WTC11 (cell line): ENCODE measurements at regions not wholly inside any gene's neighbourhood (a gene's known extent, or its start where the extent isn't known, plus 50 kb on each side); places are given as distances from the start of the nearest gene placed in this dataset.

Experiments used
- ATAC-seq: fragments of 200-7000 bp; cut with Tn5 transposase; 2 replicates; pipeline ENCODE4 v1.10.0; 2021; ENCODE audit warnings: mild to moderate bottlenecking, moderate library complexity
- CTCF ChIA-PET: fragments of 300-600 bp; sonication (Branson Sonifier 250); formaldehyde crosslinking; loops from one replicate; lab custom pipeline; 2021; ENCODE audit warnings: antibody characterized with exemption; lab: Charles Lee
- POLR2A ChIA-PET: fragments of 350-600 bp; sonication (Branson Sonifier 250); formaldehyde crosslinking; loops from one replicate; lab custom pipeline; 2021; ENCODE audit warnings: antibody characterized with exemption; lab: Charles Lee
- DNase-seq: peaks from one replicate; pipeline ENCODE4 v3.0.0; 2021; ENCODE audit warnings: low spot score
- H3K27ac Mint-ChIP-seq: 2 replicates; pipeline ENCODE4 v1.8.0; 2021; ENCODE audit warnings: mixed read lengths
- H3K27me3 Mint-ChIP-seq: 2 replicates; pipeline ENCODE4 v1.8.0; 2021; ENCODE audit warnings: low read depth, mild to moderate bottlenecking, moderate library complexity, mixed read lengths
- H3K36me3 Mint-ChIP-seq: 2 replicates; pipeline ENCODE4 v1.8.0; 2021; ENCODE audit warnings: mixed read lengths
- H3K4me1 Mint-ChIP-seq: 2 replicates; pipeline ENCODE4 v1.8.0; 2022; ENCODE audit warnings: mixed read lengths
- H3K4me3 Mint-ChIP-seq: 2 replicates; pipeline ENCODE4 v1.8.0; 2021; ENCODE audit warnings: mild to moderate bottlenecking, moderate library complexity, mixed read lengths
- H3K9me3 Mint-ChIP-seq: 2 replicates; pipeline ENCODE4 v1.8.0; 2021; ENCODE audit warnings: mixed read lengths
- AR ChIP-seq: fragments of 250-450 bp; sonication (Bioruptor Pico); IDR thresholded peaks from 2 replicates; pipeline ENCODE4 v1.9.0; 2021; ENCODE audit warnings: mild to moderate bottlenecking
- CREM ChIP-seq: sonication (generic); formaldehyde crosslinking; IDR thresholded peaks from 2 replicates; pipeline ENCODE4 v1.8.1; 2022; ENCODE audit warnings: mild to moderate bottlenecking, missing genetic modification reagents, moderate library complexity
- ELF4 ChIP-seq: sonication (generic); formaldehyde crosslinking; IDR thresholded peaks from 2 replicates; pipeline ENCODE4 v1.8.1; 2022; ENCODE audit warnings: low read depth, mild to moderate bottlenecking, moderate library complexity, missing genetic modification reagents
- FOXP4 ChIP-seq: sonication (generic); formaldehyde crosslinking; IDR thresholded peaks from 2 replicates; pipeline ENCODE4 v1.8.0; 2022; ENCODE audit warnings: mild to moderate bottlenecking, missing genetic modification reagents
- GRHL2 ChIP-seq: fragments of 250-450 bp; sonication (Bioruptor Pico); IDR thresholded peaks from 2 replicates; pipeline ENCODE4 v1.8.0; 2022; ENCODE audit warnings: mild to moderate bottlenecking, moderate library complexity; ENCODE audit not compliant: insufficient replicate concordance, severe bottlenecking
- HMGXB4 ChIP-seq: sonication (generic); formaldehyde crosslinking; IDR thresholded peaks from 2 replicates; pipeline ENCODE4 v1.8.1; 2023; ENCODE audit warnings: mild to moderate bottlenecking, moderate library complexity, missing genetic modification reagents
- KAT7 ChIP-seq: sonication (generic); formaldehyde crosslinking; IDR thresholded peaks from 2 replicates; pipeline ENCODE4 v1.8.1; 2023; ENCODE audit warnings: missing genetic modification reagents, mild to moderate bottlenecking, borderline replicate concordance
- NFE2L1 ChIP-seq: sonication (generic); formaldehyde crosslinking; IDR thresholded peaks from 2 replicates; pipeline ENCODE4 v1.8.1; 2023; ENCODE audit warnings: missing genetic modification reagents
- NR2C2 ChIP-seq: sonication (generic); formaldehyde crosslinking; IDR thresholded peaks from 2 replicates; pipeline ENCODE4 v1.8.0; 2022; ENCODE audit warnings: mild to moderate bottlenecking, missing genetic modification reagents
- NR3C1 ChIP-seq: sonication (generic); formaldehyde crosslinking; conservative IDR thresholded peaks from 2 replicates; pipeline ENCODE4 v1.8.1; 2023; ENCODE audit warnings: low read depth, mild to moderate bottlenecking, missing genetic modification reagents
- SP1 ChIP-seq: sonication (generic); formaldehyde crosslinking; conservative IDR thresholded peaks from 2 replicates; pipeline ENCODE4 v1.8.1; 2022; ENCODE audit warnings: missing genetic modification reagents
- STAT6 ChIP-seq: sonication (generic); formaldehyde crosslinking; conservative IDR thresholded peaks from 2 replicates; pipeline ENCODE4 v1.8.1; 2023; ENCODE audit warnings: mild to moderate bottlenecking, low read depth, missing genetic modification reagents, moderate library complexity
- ZBTB21 ChIP-seq: sonication (generic); formaldehyde crosslinking; IDR thresholded peaks from 2 replicates; pipeline ENCODE4 v1.8.1; 2023; ENCODE audit warnings: mild to moderate bottlenecking, missing genetic modification reagents, borderline replicate concordance
- ZBTB43 ChIP-seq: sonication (generic); formaldehyde crosslinking; IDR thresholded peaks from 2 replicates; pipeline ENCODE4 v1.8.1; 2023; ENCODE audit warnings: mild to moderate bottlenecking, missing genetic modification reagents
- ZNF121 ChIP-seq: sonication (generic); formaldehyde crosslinking; IDR thresholded peaks from 2 replicates; pipeline ENCODE4 v1.8.0; 2023; ENCODE audit warnings: missing genetic modification reagents
- ZNF138 ChIP-seq: sonication (generic); formaldehyde crosslinking; conservative IDR thresholded peaks from 2 replicates; pipeline ENCODE4 v1.8.1; 2022; ENCODE audit warnings: mild to moderate bottlenecking, moderate library complexity, missing genetic modification reagents
- ZNF532 ChIP-seq: fragments of 250-450 bp; sonication (Bioruptor Pico); IDR thresholded peaks from 2 replicates; pipeline ENCODE4 v1.9.0; 2021; ENCODE audit warnings: mild to moderate bottlenecking, borderline replicate concordance
- ZNF671 ChIP-seq: fragments of 250-450 bp; sonication (Bioruptor Pico); IDR thresholded peaks from 2 replicates; pipeline ENCODE4 v1.8.0; 2021; ENCODE audit warnings: mild to moderate bottlenecking

GRCh38 chr2:7681881-7682461, 764.8 kb downstream of the RNF144A start (continued):
- TF ChIP-seq AR (CRISPR knock-in tag), result no peak
- TF ChIP-seq SP1, result no peak
- TF ChIP-seq ZNF671 (CRISPR knock-in tag), result no peak
- TF ChIP-seq GRHL2, result no peak
- no peak for TF ChIP-seq FOXP4
- no peak for TF ChIP-seq KAT7
- no peak for TF ChIP-seq NR3C1 (CRISPR knock-in tag)
- no peak for TF ChIP-seq NR2C2 (CRISPR knock-in tag)
- TF ChIP-seq NFE2L1 (CRISPR knock-in tag), result no peak
- TF ChIP-seq ZNF121, result no peak
- TF ChIP-seq ZBTB21 (CRISPR knock-in tag), result no peak
- TF ChIP-seq, all 79 proteins: peak for 0

- ChIA-PET CTCF (no interaction called here), POLR2A (no interaction called here)
- Mint-ChIP-seq H3K4me3 (no peak overlapping the region), H3K27ac (no peak overlapping the region), H3K36me3 (no peaks in the 10 kb centered on the region; the same call in 1 of the 2 replicates), H3K27me3 (peaks cover 4% of the 10 kb centered on the region; the same call in 1 of the 2 replicates), H3K9me3 (peaks cover 18% of the 10 kb centered on the region), H3K4me1 (peaks cover 18% of the 10 kb centered on the region)
- DNase-seq, result no peak
- ATAC-seq, result no peak
- TF ChIP-seq AR (CRISPR knock-in tag), result no peak
- TF ChIP-seq CREM (CRISPR knock-in tag), result no peak
- TF ChIP-seq STAT6 (CRISPR knock-in tag), result no peak
- TF ChIP-seq ZNF121, result no peak
- TF ChIP-seq ELF4 (CRISPR knock-in tag), result no peak
- TF ChIP-seq ZBTB43 (CRISPR knock-in tag), result no peak
- no peak for TF ChIP-seq HMGXB4
- TF ChIP-seq ZNF532 (CRISPR knock-in tag), result no peak
- TF ChIP-seq ZNF138 (CRISPR knock-in tag), result no peak
These were observed 766.0 kb downstream of the RNF144A start for GRCh38 chr2:7683196-7683595.
